Ishikawa (cell line): ENCODE measurements at regions not wholly inside any gene's neighbourhood (a gene's known extent, or its start where the extent isn't known, plus 50 kb on each side); places are given as distances from the start of the nearest gene placed in this dataset.

Experiments
- CEBPB ChIP-seq: IDR thresholded peaks from 2 replicates; pipeline ENCODE4 v1.6.1; 2012
- CREB1 ChIP-seq: IDR thresholded peaks from 2 replicates; pipeline ENCODE4 v1.6.1; 2012; ENCODE audit warnings: low read depth
- NFIC ChIP-seq: IDR thresholded peaks from 2 replicates; pipeline ENCODE4 v1.6.1; 2012
- RAD21 ChIP-seq: IDR thresholded peaks from 2 replicates; pipeline ENCODE4 v1.6.1; 2012; ENCODE audit warnings: low read depth
- REST ChIP-seq: IDR thresholded peaks from 2 replicates; pipeline ENCODE4 v1.6.1; 2012; ENCODE audit warnings: low read depth, mild to moderate bottlenecking
- TAF1 ChIP-seq: IDR thresholded peaks from 2 replicates; pipeline ENCODE4 v1.6.1; 2012; ENCODE audit warnings: low read depth, mild to moderate bottlenecking

DNA sequence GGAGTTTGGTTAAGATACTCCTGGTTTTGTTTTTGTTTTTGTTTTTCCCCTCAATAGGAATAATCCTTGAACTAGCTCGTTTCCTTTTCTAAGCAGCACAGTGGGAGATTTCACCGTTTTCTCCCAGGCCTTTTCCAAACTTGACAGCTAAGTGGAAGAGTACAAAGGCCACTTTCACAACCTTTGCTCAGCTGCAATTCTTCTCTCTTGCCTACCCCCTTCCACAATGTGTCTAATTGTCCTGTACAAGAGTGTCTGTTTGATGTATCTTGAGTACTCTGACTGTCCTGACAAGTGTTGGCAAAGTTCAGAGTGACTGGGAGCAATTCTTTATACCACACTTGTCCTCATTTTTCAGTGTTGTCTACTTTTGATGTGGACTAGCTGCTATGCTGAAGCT, 674.3 kb upstream of the AMOT start:
- TF ChIP-seq CEBPB (no peak), CREB1 (no peak), REST (no peak), NFIC (no peak), TAF1 (no peak), RAD21 (no peak)
